ENCODE measurements at regions not wholly inside any gene's neighbourhood (a gene's known extent, or its start where the extent isn't known, plus 50 kb on each side); places are given as distances from the start of the nearest gene placed in this dataset.

GRCh38 chr18:77608807-77609206 is 359.2 kb downstream of the GALR1 start:
- intact Hi-C loops (cut with DNase I), result loop anchor here (10.0 kb wide), 1 partner anchor 64 kb away; no protein-coding TSS in a partner anchor
- no peak for ATAC-seq
- Histone ChIP-seq H3K27me3 (ENCODE audit: low read depth) (no peaks in the 10 kb centered on the region), H3K27ac (no peak overlapping the region), H3K4me3 (no peak overlapping the region), H3K9me3 (no peaks in the 10 kb centered on the region), H3K36me3 (no peaks in the 10 kb centered on the region), H3K4me1 (no peaks in the 10 kb centered on the region)
- TF ChIP-seq CTCF (IDR thresholded peaks at IDR 0.05), result no peak
- DNase-seq, result no peak

GRCh38 chr18:77617694-77618093 is 368.0 kb downstream of the GALR1 start:
- ATAC-seq (no peak), DNase-seq (no peak)
- intact Hi-C loops (cut with DNase I), result no loop called here
- Histone ChIP-seq H3K4me1 (no peaks in the 10 kb centered on the region), H3K4me3 (no peak overlapping the region), H3K36me3 (no peaks in the 10 kb centered on the region), H3K27me3 (ENCODE audit: low read depth) (no peaks in the 10 kb centered on the region), H3K27ac (no peak overlapping the region), H3K9me3 (no peaks in the 10 kb centered on the region)
- no peak for TF ChIP-seq CTCF (IDR thresholded peaks at IDR 0.05)

- no peak for DNase-seq
- no peak for TF ChIP-seq CTCF (IDR thresholded peaks at IDR 0.05)
- H3K27ac ChIP-seq, result no peak overlapping the region
- no peaks in the 10 kb centered on the region for H3K9me3 ChIP-seq
- intact Hi-C loops (cut with DNase I), result no loop called here
- no peak for ATAC-seq
- H3K4me3 ChIP-seq, result no peak overlapping the region
- no peaks in the 10 kb centered on the region for H3K4me1 ChIP-seq
- H3K36me3 ChIP-seq, result no peaks in the 10 kb centered on the region
- H3K27me3 ChIP-seq (ENCODE audit: low read depth), result no peaks in the 10 kb centered on the region
These were observed 369.9 kb downstream of the GALR1 start for GRCh38 chr18:77619525-77619924.

GRCh38 chr18:77622009-77622692 is 372.5 kb downstream of the GALR1 start:
- no peak overlapping the region for H3K4me3 ChIP-seq
- intact Hi-C loops (cut with DNase I), result no loop called here
- no peaks in the 10 kb centered on the region for H3K36me3 ChIP-seq
- no peaks in the 10 kb centered on the region for H3K4me1 ChIP-seq
- no peak for TF ChIP-seq CTCF (IDR thresholded peaks at IDR 0.05)
- no peak overlapping the region for H3K27ac ChIP-seq
- H3K9me3 ChIP-seq, result no peaks in the 10 kb centered on the region
- peak in 1 of 2 donors; percentile 41 for ATAC-seq
- no peak for DNase-seq
- H3K27me3 ChIP-seq (ENCODE audit: low read depth), result no peaks in the 10 kb centered on the region

- no peak for DNase-seq
- Histone ChIP-seq H3K27ac (no peak overlapping the region), H3K4me1 (no peaks in the 10 kb centered on the region), H3K4me3 (no peak overlapping the region), H3K9me3 (no peaks in the 10 kb centered on the region), H3K36me3 (no peaks in the 10 kb centered on the region), H3K27me3 (ENCODE audit: low read depth) (no peaks in the 10 kb centered on the region)
- no peak for TF ChIP-seq CTCF (IDR thresholded peaks at IDR 0.05)
- ATAC-seq, result no peak
- intact Hi-C loops (cut with DNase I), result no loop called here
These were observed 383.1 kb downstream of the GALR1 start for GRCh38 chr18:77632758-77633157.

Measured in lower lobe of right lung (tissue), 2 donors.